ENCODE measurements at regions not wholly inside any gene's neighbourhood (a gene's known extent, or its start where the extent isn't known, plus 50 kb on each side); places are given as distances from the start of the nearest gene placed in this dataset.

DNA sequence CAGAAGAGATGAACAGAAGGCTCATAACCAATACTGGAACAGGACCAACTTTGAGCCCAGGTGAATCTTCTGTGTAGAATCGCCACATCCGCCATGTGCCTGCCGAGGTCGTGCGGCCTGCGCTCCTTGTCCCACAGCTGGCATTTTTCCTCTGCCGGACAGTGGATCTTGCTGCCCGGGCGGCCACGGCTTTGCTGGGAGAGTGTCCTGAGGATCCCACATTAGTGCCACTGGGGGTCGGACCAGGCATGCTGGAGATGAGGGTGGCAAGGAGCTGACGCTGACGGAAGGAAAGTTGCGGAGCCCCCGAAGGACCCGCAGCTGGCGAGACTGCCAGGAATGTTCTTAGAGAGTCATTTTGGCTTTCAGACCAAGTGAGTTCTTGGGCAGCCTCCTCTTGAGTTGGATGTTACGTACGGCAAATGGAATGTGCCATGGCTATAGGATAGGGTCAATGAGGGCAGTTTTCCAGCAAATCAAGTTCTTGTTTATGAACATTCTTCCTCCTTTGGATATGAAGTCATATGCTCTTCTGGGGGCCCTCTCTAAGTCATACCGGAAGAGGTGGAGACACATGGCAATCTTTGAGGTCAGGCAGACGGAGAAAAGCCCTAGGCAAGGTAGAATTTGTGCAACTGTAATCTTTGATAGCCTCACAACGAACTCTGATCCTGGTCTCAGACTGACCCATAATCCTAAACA, 57.4 kb upstream of the NUP160 start:
- no peak overlapping the region for H3K27ac ChIP-seq (ENCODE audit: low read depth, low read length)
- no peaks in the 10 kb centered on the region; the same call in 1 of the 2 replicates for H3K27me3 ChIP-seq (ENCODE audit: control insufficient read depth, low read length)
- peaks cover 12% of the 10 kb centered on the region for H3K4me1 ChIP-seq (ENCODE audit: control insufficient read depth, low read length)
- H3K36me3 ChIP-seq (ENCODE audit: control insufficient read depth, low read length), result no peaks in the 10 kb centered on the region
- no peaks in the 10 kb centered on the region for H3K9me2 ChIP-seq (replicated peaks; ENCODE audit: control insufficient read depth, low read length)
- TF ChIP-seq EZH2phosphoT487 (IDR thresholded peaks at IDR 0.05; ENCODE audit: borderline replicate concordance, low read length), result no peak
- TF ChIP-seq, protein P1, sequence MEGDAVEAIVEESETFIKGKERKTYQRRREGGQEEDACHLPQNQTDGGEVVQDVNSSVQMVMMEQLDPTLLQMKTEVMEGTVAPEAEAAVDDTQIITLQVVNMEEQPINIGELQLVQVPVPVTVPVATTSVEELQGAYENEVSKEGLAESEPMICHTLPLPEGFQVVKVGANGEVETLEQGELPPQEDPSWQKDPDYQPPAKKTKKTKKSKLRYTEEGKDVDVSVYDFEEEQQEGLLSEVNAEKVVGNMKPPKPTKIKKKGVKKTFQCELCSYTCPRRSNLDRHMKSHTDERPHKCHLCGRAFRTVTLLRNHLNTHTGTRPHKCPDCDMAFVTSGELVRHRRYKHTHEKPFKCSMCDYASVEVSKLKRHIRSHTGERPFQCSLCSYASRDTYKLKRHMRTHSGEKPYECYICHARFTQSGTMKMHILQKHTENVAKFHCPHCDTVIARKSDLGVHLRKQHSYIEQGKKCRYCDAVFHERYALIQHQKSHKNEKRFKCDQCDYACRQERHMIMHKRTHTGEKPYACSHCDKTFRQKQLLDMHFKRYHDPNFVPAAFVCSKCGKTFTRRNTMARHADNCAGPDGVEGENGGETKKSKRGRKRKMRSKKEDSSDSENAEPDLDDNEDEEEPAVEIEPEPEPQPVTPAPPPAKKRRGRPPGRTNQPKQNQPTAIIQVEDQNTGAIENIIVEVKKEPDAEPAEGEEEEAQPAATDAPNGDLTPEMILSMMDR (IDR thresholded peaks at IDR 0.05; ENCODE audit: low read depth, low read length, poor library complexity, severe bottlenecking), result no peak
- no peaks in the 10 kb centered on the region for H3K79me2 ChIP-seq (ENCODE audit: control insufficient read depth, low read length)
- no peaks in the 10 kb centered on the region for H3F3A ChIP-seq (ENCODE audit: control insufficient read depth, insufficient read depth)
- no peak overlapping the region for H3K4me3 ChIP-seq (ENCODE audit: low read length)
- no peaks in the 10 kb centered on the region for H3K9me3 ChIP-seq (ENCODE audit: control insufficient read depth, insufficient read depth, low read length)
- H3K4me2 ChIP-seq (ENCODE audit: low read length), result 0 out of 2 replicates have a peak overlapping the region, but pooled peaks have one; percentile 13
- H4K20me1 ChIP-seq (ENCODE audit: control insufficient read depth, insufficient read depth, low read depth, low read length), result no peaks in the 10 kb centered on the region

DNA sequence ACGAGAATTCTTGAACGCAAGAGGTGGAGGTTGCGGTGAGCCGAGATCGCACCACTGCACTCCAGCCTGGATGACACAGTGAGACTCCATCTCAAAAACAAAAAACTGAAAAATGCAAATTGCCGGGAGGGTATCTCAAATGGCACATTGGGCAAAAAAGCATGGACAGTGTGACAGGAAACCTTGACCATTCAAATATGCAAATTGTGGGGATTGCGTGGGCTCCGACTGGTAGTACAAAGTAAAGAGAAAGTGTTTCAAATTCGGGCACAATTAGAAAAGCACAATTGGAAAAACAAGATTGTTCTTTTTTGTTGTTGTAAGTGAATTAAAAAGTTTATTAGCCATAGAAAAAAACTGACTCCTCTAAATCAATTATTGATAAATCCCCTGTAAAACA, 56.7 kb upstream of the NUP160 start:
- 0 out of 2 replicates have a peak, but pooled peaks cover 4% of the 10 kb centered on the region for H3F3A ChIP-seq (ENCODE audit: control insufficient read depth, insufficient read depth)
- no peak overlapping the region for H3K4me2 ChIP-seq (ENCODE audit: low read length)
- no peak overlapping the region for H3K4me3 ChIP-seq (ENCODE audit: low read length)
- no peak overlapping the region for H3K27ac ChIP-seq (ENCODE audit: low read depth, low read length)
- no peaks in the 10 kb centered on the region for H3K79me2 ChIP-seq (ENCODE audit: control insufficient read depth, low read length)
- no peaks in the 10 kb centered on the region; the same call in 1 of the 2 replicates for H3K27me3 ChIP-seq (ENCODE audit: control insufficient read depth, low read length)
- H3K36me3 ChIP-seq (ENCODE audit: control insufficient read depth, low read length), result no peaks in the 10 kb centered on the region
- H3K9me3 ChIP-seq (ENCODE audit: control insufficient read depth, insufficient read depth, low read length), result no peaks in the 10 kb centered on the region
- TF ChIP-seq EZH2phosphoT487 (IDR thresholded peaks at IDR 0.05; ENCODE audit: borderline replicate concordance, low read length), result no peak
- TF ChIP-seq, protein P1 (IDR thresholded peaks at IDR 0.05; ENCODE audit: low read depth, low read length, poor library complexity, severe bottlenecking), result no peak
- peaks cover 19% of the 10 kb centered on the region for H3K4me1 ChIP-seq (ENCODE audit: control insufficient read depth, low read length)
- no peaks in the 10 kb centered on the region for H4K20me1 ChIP-seq (ENCODE audit: control insufficient read depth, insufficient read depth, low read depth, low read length)
- H3K9me2 ChIP-seq (replicated peaks; ENCODE audit: control insufficient read depth, low read length), result no peaks in the 10 kb centered on the region

DNA sequence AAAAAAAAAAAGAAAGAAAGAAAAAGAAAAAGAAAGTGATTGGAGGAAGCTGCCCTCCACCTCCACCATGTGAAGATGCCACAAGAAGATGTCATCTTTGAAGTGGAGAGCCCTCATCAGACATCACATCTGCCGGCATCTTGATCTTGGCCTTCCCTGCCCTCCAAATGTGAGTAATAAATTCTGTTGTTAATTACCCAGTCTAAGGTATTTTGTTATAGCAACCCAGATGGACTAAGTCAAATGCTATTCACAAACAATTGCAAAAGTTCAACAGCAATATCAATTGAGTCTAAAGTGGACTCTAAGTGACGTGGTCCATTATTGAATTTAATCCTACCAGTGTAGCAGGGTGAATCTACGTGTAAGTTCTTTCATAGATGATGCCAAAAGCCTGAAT, 55.9 kb upstream of the NUP160 start:
- Histone ChIP-seq H3K79me2 (ENCODE audit: control insufficient read depth, low read length) (no peaks in the 10 kb centered on the region), H3K4me2 (ENCODE audit: low read length) (no peak overlapping the region), H3K9me3 (ENCODE audit: control insufficient read depth, insufficient read depth, low read length) (no peaks in the 10 kb centered on the region), H4K20me1 (ENCODE audit: control insufficient read depth, insufficient read depth, low read depth, low read length) (no peaks in the 10 kb centered on the region), H3F3A (ENCODE audit: control insufficient read depth, insufficient read depth) (0 out of 2 replicates have a peak, but pooled peaks cover 4% of the 10 kb centered on the region), H3K4me3 (ENCODE audit: low read length) (no peak overlapping the region), H3K9me2 (replicated peaks; ENCODE audit: control insufficient read depth, low read length) (no peaks in the 10 kb centered on the region), H3K36me3 (ENCODE audit: control insufficient read depth, low read length) (no peaks in the 10 kb centered on the region), H3K4me1 (ENCODE audit: control insufficient read depth, low read length) (peaks cover 26% of the 10 kb centered on the region), H3K27me3 (ENCODE audit: control insufficient read depth, low read length) (no peaks in the 10 kb centered on the region; the same call in 1 of the 2 replicates), H3K27ac (ENCODE audit: low read depth, low read length) (no peak overlapping the region)
- TF ChIP-seq EZH2phosphoT487 (IDR thresholded peaks at IDR 0.05; ENCODE audit: borderline replicate concordance, low read length), result no peak
- TF ChIP-seq, protein P1 (IDR thresholded peaks at IDR 0.05; ENCODE audit: low read depth, low read length, poor library complexity, severe bottlenecking), result no peak
